ENCODE measurements at regions not wholly inside any gene's neighbourhood (a gene's known extent, or its start where the extent isn't known, plus 50 kb on each side); places are given as distances from the start of the nearest gene placed in this dataset.
"Not testable (repeated sequence)": the region's sequence is repeated elsewhere in the genome, so short reads cannot be mapped to it uniquely, and the experiment has no call there.

DNA sequence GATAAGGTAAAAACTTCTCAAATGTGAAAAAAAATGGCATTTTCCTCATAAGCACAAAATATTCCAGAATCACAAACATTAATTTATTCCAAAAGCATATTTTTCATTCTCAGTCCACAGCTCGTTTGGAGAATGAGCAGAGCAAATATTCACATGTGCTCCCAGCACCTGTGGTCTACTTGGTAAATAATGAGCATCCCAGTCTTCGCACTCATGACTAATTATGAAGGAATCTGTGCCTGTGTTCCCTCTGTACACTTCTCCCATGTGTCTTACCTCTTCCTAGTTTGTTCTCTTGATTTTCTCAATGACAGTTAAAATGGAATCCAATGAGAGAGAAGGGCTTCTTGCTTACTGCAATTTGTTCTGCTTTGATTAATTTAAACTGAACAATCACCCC lies 671.0 kb upstream of the SOX11 start:
- TF ChIP-seq, protein P1, sequence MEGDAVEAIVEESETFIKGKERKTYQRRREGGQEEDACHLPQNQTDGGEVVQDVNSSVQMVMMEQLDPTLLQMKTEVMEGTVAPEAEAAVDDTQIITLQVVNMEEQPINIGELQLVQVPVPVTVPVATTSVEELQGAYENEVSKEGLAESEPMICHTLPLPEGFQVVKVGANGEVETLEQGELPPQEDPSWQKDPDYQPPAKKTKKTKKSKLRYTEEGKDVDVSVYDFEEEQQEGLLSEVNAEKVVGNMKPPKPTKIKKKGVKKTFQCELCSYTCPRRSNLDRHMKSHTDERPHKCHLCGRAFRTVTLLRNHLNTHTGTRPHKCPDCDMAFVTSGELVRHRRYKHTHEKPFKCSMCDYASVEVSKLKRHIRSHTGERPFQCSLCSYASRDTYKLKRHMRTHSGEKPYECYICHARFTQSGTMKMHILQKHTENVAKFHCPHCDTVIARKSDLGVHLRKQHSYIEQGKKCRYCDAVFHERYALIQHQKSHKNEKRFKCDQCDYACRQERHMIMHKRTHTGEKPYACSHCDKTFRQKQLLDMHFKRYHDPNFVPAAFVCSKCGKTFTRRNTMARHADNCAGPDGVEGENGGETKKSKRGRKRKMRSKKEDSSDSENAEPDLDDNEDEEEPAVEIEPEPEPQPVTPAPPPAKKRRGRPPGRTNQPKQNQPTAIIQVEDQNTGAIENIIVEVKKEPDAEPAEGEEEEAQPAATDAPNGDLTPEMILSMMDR (IDR thresholded peaks at IDR 0.05), result no peak
- H3K27ac ChIP-seq, result no peak overlapping the region

DNA sequence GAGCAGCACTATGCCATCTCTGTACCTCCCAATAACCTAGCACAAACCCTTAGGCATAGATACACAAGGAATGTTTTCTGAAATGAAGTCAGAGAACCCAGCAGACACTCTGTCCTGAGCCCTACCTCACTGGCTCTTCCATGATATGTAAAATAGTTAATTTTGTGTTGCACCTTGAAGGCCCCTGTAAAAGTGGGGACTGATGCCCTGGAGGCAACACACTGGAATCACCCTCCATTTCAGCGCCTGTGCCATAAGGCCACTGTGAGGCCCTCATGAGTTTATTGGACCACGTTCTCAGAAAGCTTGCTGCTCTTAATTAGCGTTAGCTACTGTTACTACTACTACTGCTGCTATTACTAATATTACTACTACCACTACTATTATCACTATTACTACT lies 670.1 kb upstream of the SOX11 start:
- no peak overlapping the region for H3K27ac ChIP-seq
- TF ChIP-seq ZFX (IDR thresholded peaks at IDR 0.05; ENCODE audit: borderline replicate concordance), result no peak
- TF ChIP-seq, protein P1 (IDR thresholded peaks at IDR 0.05), result no peak

DNA sequence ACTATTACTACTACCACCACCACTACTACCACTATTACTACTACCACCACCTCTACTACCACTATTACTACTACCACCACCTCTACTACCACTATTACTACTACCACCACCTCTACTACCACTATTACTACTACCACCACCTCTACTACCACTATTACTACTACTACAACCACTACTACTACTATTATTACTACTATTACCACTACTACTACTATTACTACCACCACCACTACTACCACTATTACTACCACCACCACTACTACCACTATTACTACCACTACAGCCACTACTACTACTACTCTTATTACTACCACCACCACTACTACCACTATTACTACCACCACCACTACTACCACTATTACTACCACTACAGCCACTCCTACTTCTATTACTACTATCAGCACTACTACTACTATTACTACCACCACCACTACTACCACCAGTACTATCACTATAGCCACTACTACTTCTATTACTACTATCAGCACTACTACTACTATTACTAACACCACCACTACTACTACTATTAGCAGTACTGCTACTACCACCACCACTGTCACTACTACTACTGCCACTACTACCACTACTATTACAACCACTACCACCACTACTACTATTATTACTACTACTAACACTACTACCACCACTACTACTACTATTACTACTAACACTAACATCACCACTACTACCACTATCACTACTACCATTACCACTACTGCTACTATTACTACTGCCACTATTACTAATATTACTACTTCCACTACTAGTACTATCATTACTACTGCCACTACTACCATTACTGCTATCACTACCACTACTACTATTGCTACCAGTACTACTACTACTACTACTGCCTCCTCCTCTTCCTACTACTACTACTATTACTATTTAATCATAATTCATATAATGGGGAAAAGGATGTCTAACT lies 669.2 kb upstream of the SOX11 start:
- H3K27ac ChIP-seq, result not testable (repeated sequence)

DNA sequence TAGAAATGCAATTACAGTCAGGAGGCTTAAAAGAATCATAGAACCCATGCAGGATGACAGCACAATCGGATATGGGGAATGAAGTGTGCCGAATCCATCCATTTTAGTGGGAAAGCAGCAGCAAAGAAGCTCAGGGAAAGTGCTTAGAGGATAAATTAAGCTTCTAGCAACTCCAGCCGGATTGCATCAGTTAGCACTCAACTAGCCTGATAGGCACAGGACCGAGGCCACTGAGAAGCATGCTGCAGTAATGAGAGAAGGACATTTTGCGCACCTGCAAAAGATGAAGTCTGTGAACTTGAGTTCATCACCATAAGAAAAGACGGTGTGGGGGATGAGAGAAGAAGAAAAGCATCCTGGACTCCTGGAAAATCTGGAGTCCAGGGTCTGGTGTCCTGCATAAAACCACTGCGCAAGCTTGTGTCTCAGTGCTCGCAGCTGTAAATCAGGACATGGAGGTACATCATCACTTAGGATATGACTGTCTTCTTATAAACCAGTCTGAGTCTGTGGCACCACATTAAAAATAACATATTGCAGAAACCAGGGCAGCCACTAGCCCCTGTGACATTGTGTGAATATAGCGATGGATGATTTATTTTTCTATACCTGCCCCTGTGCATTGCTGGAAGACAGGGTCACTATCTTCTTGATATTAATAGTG lies 665.5 kb upstream of the SOX11 start:
- H3K27ac ChIP-seq, result no peak overlapping the region
- TF ChIP-seq, protein P1 (IDR thresholded peaks at IDR 0.05), result no peak
- TF ChIP-seq ZFX (IDR thresholded peaks at IDR 0.05; ENCODE audit: borderline replicate concordance), result no peak

DNA sequence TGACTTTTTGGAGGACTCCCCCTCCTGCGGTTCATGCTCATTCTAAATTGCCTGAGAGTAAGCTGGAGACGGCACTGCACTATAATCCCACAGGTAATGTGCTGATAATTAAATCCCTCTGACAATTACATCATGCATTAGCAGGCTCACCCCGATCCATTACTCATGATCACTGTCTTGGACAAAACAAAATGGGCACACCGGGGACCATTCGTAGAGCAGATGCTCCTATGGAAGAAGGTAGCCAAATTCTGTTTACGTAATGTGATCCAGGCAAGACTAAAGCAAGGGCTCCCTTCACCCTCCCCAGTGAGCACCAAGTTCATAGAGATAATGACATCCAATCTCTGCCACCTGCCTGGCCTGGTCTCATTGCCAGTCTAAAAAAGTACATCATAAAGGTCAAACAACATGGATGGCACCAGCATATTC lies 657.1 kb upstream of the SOX11 start:
- TF ChIP-seq, protein P1 (IDR thresholded peaks at IDR 0.05), result no peak
- TF ChIP-seq ZFX (IDR thresholded peaks at IDR 0.05; ENCODE audit: borderline replicate concordance), result no peak
- H3K27ac ChIP-seq, result no peak overlapping the region

DNA sequence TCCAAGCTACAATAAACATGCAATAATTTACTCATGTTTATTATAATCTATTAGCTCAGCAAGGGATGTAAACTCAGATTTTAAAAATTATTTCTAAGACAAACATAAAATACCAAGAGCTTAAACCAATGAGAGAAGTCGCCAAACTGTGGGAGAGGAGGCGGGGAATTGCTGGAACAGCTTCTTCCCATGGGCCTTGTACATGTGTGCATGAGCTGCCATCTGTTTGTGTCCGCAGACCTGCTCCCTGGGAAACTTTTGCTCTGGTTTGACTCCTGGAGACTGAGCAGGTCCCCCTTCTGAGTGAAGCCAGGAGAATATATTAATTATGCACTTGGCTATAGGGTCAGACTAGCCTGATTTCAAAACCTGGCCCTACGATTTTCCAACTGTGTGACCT lies 655.9 kb upstream of the SOX11 start:
- no peak overlapping the region for H3K27ac ChIP-seq
- TF ChIP-seq ZFX (IDR thresholded peaks at IDR 0.05; ENCODE audit: borderline replicate concordance), result no peak
- TF ChIP-seq, protein P1 (IDR thresholded peaks at IDR 0.05), result no peak

DNA sequence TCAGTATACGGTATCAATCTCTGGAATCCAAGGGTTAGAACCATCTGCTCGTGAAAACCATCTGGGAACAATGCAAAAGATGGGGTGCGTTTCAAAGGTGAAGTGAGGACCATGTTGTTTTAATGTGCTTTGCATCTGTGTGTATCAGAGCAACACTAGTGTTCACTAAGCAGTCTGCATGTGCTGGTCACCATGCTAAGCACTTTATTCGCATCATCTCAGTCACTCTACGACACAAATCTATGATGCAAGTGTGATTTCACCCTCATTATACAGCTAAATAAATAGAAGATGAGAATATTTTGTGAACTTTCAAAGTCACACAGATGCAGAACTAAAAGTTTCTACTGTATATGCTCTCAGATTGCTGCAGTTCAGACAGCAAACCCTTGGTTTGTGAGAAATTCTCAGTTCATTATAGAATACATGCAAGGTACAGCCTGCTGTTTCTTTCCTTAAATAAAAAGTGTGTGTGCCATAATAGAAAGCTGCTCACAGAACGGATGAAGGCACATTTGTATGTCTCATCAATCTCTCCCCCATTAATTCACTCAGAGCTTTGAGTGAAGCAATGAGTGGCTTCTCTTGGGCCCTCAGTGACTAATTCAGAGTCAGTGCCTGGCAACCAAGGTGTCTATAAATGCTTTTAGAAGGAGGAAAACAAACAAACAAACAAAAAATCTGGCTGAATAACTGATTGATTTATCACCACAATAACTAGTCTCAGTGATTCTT lies 652.8 kb upstream of the SOX11 start:
- H3K27ac ChIP-seq, result no peak overlapping the region
- TF ChIP-seq, protein P1 (IDR thresholded peaks at IDR 0.05), result no peak
- TF ChIP-seq ZFX (IDR thresholded peaks at IDR 0.05; ENCODE audit: borderline replicate concordance), result no peak
